Lung (tissue), 11 donors: ENCODE measurements at regions not wholly inside any gene's neighbourhood (a gene's known extent, or its start where the extent isn't known, plus 50 kb on each side); places are given as distances from the start of the nearest gene placed in this dataset.

Experiments used
- ATAC-seq: fragments of 200-7000 bp; cut with Tn5 transposase; one replicate; pipeline ENCODE4 v1.9.1; 2020; ENCODE audit warnings: moderate number of reproducible peaks; ENCODE audit not compliant: insufficient read depth, low FRiP score
- DNase-seq, 3 donors: peaks; one replicate each; pipeline ENCODE4 v3.0.0-alpha.2; 2013 to 2017
- H3K27ac ChIP-seq, 2 donors: one replicate each; pipeline ENCODE4 v1.5.1; 2013; ENCODE audit warnings: mild to moderate bottlenecking in 2 of 2, moderate library complexity in 2 of 2, control low read depth in 1 of 2, inconsistent platforms in 1 of 2, low read depth in 1 of 2, low read length in 1 of 2
- H3K27me3 ChIP-seq, 3 donors: one replicate each; pipeline ENCODE4 v1.5.1; 2013; ENCODE audit warnings: low read length in 2 of 3; ENCODE audit not compliant: control insufficient read depth in 3 of 3, insufficient read depth in 3 of 3
- H3K36me3 ChIP-seq, 4 donors: one replicate each; pipeline ENCODE4 v1.5.1; 2013; ENCODE audit warnings: low read length in 4 of 4, mild to moderate bottlenecking in 1 of 4, moderate library complexity in 1 of 4; ENCODE audit not compliant: control insufficient read depth in 4 of 4, insufficient read depth in 4 of 4
- H3K4me1 ChIP-seq, 5 donors: one replicate each; pipeline ENCODE4 v1.5.1; 2013; ENCODE audit warnings: low read length in 5 of 5, mild to moderate bottlenecking in 2 of 5, moderate library complexity in 1 of 5; ENCODE audit not compliant: control insufficient read depth in 5 of 5, insufficient read depth in 5 of 5
- H3K4me3 ChIP-seq: one replicate; pipeline ENCODE4 v1.5.1; 2013; ENCODE audit warnings: mild to moderate bottlenecking, control low read depth, moderate library complexity
- H3K9ac ChIP-seq, 2 donors: one replicate each; pipeline ENCODE4 v1.5.1; 2013; ENCODE audit warnings: low read length in 2 of 2, control low read depth in 1 of 2; ENCODE audit not compliant: insufficient read depth in 1 of 2
- H3K9me3 ChIP-seq, 4 donors: one replicate each; pipeline ENCODE4 v1.5.1; 2013; ENCODE audit warnings: low read length in 3 of 4, mild to moderate bottlenecking in 1 of 4, moderate library complexity in 1 of 4; ENCODE audit not compliant: control insufficient read depth in 4 of 4, insufficient read depth in 3 of 4
- CTCF ChIP-seq: IDR thresholded peaks from 2 replicates; pipeline ENCODE4 v1.5.1; 2012; ENCODE audit warnings: mild to moderate bottlenecking; ENCODE audit errors: control extremely low read depth, extremely low read depth
- WGBS, 2 donors: extraction: QIAGEN DNeasy Blood & Tissue Kit; methylation state at CpG; one replicate each; pipeline ENCODE4 v1.1.7; 2013; 5-methylcytosine and 5-hydroxymethylcytosine counted together
- donor health status: control.
- donor health status: control.
- donor health status: Bipolar disorder and iron deficiency.
- donor health status: healthy.
- donor health status: DM: yes; HTN: yes; CAD: no.

- no peak for DNase-seq
- WGBS, 2 donors, result 74 to 87% methylated on average over 8 of the region's 8 CpGs
- Histone ChIP-seq H3K9ac (no peak overlapping the region), H3K4me1 (peaks cover 0 to 8% (median 0%) of the 10 kb centered on the region in 5 donors), H3K36me3 (no peaks in the 10 kb centered on the region), H3K27ac (no peak overlapping the region), H3K9me3 (peaks cover 0 to 4% (median 0%) of the 10 kb centered on the region in 4 donors), H3K27me3 (no peaks in the 10 kb centered on the region), H3K4me3 (no peak overlapping the region)
- TF ChIP-seq CTCF, result no peak
- no peak for ATAC-seq
Observed at GRCh38 chr1:25135909-25136308, 96.4 kb downstream of the SYF2 start.

DNA sequence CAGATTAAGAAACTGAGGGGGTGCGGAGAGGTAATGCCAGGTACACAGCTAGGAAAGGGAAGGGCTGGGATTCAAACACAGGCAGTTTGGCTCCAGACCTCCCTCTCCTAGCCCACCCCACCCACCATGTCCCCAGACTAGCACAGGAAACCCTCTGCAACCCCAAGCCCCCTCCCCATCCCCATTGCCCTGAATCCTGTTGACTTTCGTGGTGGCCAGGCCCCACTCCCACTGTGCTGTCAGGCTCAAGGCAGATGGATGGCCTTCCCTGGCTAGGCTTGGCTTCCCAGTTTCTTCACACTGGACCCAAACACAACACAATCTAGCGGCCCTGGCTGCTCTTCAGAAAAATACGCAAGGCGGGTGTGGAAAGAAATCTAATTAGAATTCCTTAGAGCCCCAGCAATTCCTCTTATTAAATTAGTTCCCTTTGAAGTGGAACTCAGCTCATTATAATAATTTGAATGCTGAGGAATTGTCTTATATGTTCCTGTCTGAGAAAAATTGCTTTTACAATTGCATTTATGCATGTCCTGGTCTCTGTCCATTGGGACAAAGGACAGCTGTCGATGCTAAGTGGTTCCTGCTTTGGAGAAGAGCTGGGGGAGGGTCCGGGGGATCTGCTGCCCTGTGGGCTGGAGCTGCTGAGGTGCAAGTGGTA lies 97.4 kb downstream of the SYF2 start:
- Histone ChIP-seq H3K36me3 (no peaks in the 10 kb centered on the region), H3K4me3 (no peak overlapping the region), H3K27me3 (no peaks in the 10 kb centered on the region), H3K9me3 (peaks cover 0 to 4% (median 0%) of the 10 kb centered on the region in 4 donors), H3K4me1 (peaks cover 0 to 8% (median 0%) of the 10 kb centered on the region in 5 donors), H3K27ac (no peak overlapping the region), H3K9ac (no peak overlapping the region)
- 71 to 79% methylated on average over 7 of the region's 7 CpGs for WGBS, 2 donors
- TF ChIP-seq CTCF, result no peak
- no peak for ATAC-seq
- DNase-seq, result peak in 2 of 3 donors; percentile 28 to 58

DNA sequence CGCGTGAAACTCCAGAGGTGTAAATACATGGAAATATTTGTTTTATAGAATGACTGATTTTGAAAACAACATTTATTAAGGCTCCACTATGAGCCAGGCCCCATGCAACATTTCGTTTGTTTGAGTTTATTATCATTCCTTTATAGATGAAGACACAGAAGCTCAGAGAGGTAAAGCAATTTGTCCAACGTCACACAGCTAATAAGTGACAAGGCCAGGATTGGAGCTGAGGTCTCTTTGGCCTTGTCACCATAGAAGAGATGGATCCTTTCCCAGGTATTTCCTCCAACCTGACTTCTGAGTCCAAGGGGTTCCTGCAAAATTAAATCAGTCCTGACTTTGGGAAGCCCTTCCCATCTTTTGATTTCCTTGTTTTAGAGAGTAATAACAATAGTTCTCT lies 98.0 kb downstream of the SYF2 start:
- no peak for TF ChIP-seq CTCF
- no peak for ATAC-seq
- DNase-seq, result no peak
- H3K4me1 ChIP-seq, result peaks cover 0 to 8% (median 0%) of the 10 kb centered on the region in 5 donors
- no peaks in the 10 kb centered on the region for H3K27me3 ChIP-seq
- H3K9ac ChIP-seq, result no peak overlapping the region
- no peaks in the 10 kb centered on the region for H3K36me3 ChIP-seq
- 84 to 89% methylated on average over 4 of the region's 4 CpGs for WGBS, 2 donors
- no peak overlapping the region for H3K4me3 ChIP-seq
- no peak overlapping the region for H3K27ac ChIP-seq
- peaks cover 0 to 4% (median 0%) of the 10 kb centered on the region in 4 donors for H3K9me3 ChIP-seq

- TF ChIP-seq CTCF, result no peak
- no peak overlapping the region for H3K27ac ChIP-seq
- DNase-seq (no peak), ATAC-seq (no peak)
- H3K9ac ChIP-seq, result no peak overlapping the region
- H3K4me1 ChIP-seq, result peaks cover 0 to 8% (median 0%) of the 10 kb centered on the region in 5 donors
- peaks cover 0 to 4% (median 0%) of the 10 kb centered on the region in 4 donors for H3K9me3 ChIP-seq
- WGBS, 2 donors, result 34 to 49% methylated on average over 4 of the region's 4 CpGs
- no peaks in the 10 kb centered on the region for H3K36me3 ChIP-seq
- no peak overlapping the region for H3K4me3 ChIP-seq
- H3K27me3 ChIP-seq, result no peaks in the 10 kb centered on the region
Observed at GRCh38 chr1:25131794-25132193, 100.5 kb downstream of the SYF2 start.
